ACC112 (cell line): ENCODE measurements at regions not wholly inside any gene's neighbourhood (a gene's known extent, or its start where the extent isn't known, plus 50 kb on each side); places are given as distances from the start of the nearest gene placed in this dataset.

Experiments used
- H2AFZ ChIP-seq: fragments of 200-600 bp; sonication (generic); one replicate; pipeline ENCODE4 v1.6.0; 2017; ENCODE audit warnings: antibody characterized with exemption, low read length; ENCODE audit not compliant: unreplicated experiment
- H3K27ac ChIP-seq: fragments of 200-600 bp; sonication (generic); 2 replicates; pipeline ENCODE4 v1.5.1; 2014; ENCODE audit warnings: low read depth, mild to moderate bottlenecking, antibody characterized with exemption, low read length, moderate library complexity
- H3K27me3 ChIP-seq: fragments of 200-600 bp; sonication (generic); 2 replicates; pipeline ENCODE4 v1.6.1; 2014; ENCODE audit warnings: mild to moderate bottlenecking, antibody characterized with exemption, low read length, moderate library complexity, mixed read lengths; ENCODE audit not compliant: insufficient read depth
- H3K36me3 ChIP-seq: fragments of 200-600 bp; sonication (generic); 2 replicates; pipeline ENCODE4 v1.6.1; 2016; ENCODE audit warnings: mild to moderate bottlenecking, antibody characterized with exemption, low read length, moderate library complexity, mixed read lengths; ENCODE audit not compliant: insufficient read depth
- H3K4me1 ChIP-seq: fragments of 200-600 bp; sonication (generic); one replicate; pipeline ENCODE4 v1.6.1; 2016; ENCODE audit warnings: low read length, mixed read lengths; ENCODE audit not compliant: insufficient read depth, unreplicated experiment, control insufficient read depth
- H3K4me3 ChIP-seq: fragments of 200-600 bp; sonication (generic); 2 replicates; pipeline ENCODE4 v1.5.1; 2014; ENCODE audit warnings: mild to moderate bottlenecking, low read depth, low read length
- H3K79me2 ChIP-seq: fragments of 200-600 bp; sonication (generic); one replicate; pipeline ENCODE4 v1.6.0; 2016; ENCODE audit warnings: low read length; ENCODE audit not compliant: control insufficient read depth, unreplicated experiment, insufficient read depth

GRCh38 chr14:100638211-100638855, 51.1 kb upstream of the BEGAIN start:
- Histone ChIP-seq H3K27ac (no peak overlapping the region), H2AFZ (no peak overlapping the region), H3K4me1 (no peaks in the 10 kb centered on the region), H3K79me2 (no peaks in the 10 kb centered on the region), H3K4me3 (no peak overlapping the region), H3K27me3 (peaks cover 21% of the 10 kb centered on the region), H3K36me3 (no peaks in the 10 kb centered on the region)

- Histone ChIP-seq H2AFZ (no peak overlapping the region), H3K4me3 (no peak overlapping the region), H3K27me3 (peaks cover 12% of the 10 kb centered on the region; the same call in 1 of the 2 replicates), H3K27ac (no peak overlapping the region), H3K79me2 (no peaks in the 10 kb centered on the region), H3K36me3 (no peaks in the 10 kb centered on the region), H3K4me1 (no peaks in the 10 kb centered on the region)
These were observed 52.1 kb upstream of the BEGAIN start for GRCh38 chr14:100639280-100639679.

- no peak overlapping the region for H3K4me3 ChIP-seq
- H3K27ac ChIP-seq: no peak overlapping the region
- H3K79me2 ChIP-seq: no peaks in the 10 kb centered on the region
- no peaks in the 10 kb centered on the region for H3K36me3 ChIP-seq
- H3K4me1 ChIP-seq: no peaks in the 10 kb centered on the region
- H3K27me3 ChIP-seq: no peaks in the 10 kb centered on the region
- no peak overlapping the region for H2AFZ ChIP-seq
These were observed 53.5 kb upstream of the BEGAIN start for GRCh38 chr14:100640471-100641273.

GRCh38 chr14:100641274-100641860, 54.1 kb upstream of the BEGAIN start:
- no peaks in the 10 kb centered on the region for H3K4me1 ChIP-seq
- H3K36me3 ChIP-seq: no peaks in the 10 kb centered on the region
- no peaks in the 10 kb centered on the region for H3K27me3 ChIP-seq
- no peaks in the 10 kb centered on the region for H3K79me2 ChIP-seq
- no peak overlapping the region for H3K4me3 ChIP-seq
- H2AFZ ChIP-seq: no peak overlapping the region
- H3K27ac ChIP-seq: no peak overlapping the region

- Histone ChIP-seq H3K4me1 (no peaks in the 10 kb centered on the region), H3K27ac (no peak overlapping the region)
These were observed 56.2 kb upstream of the BEGAIN start for GRCh38 chr14:100643426-100643825.

GRCh38 chr14:100644383-100644782, 57.2 kb upstream of the BEGAIN start:
- Histone ChIP-seq H2AFZ (no peak overlapping the region), H3K36me3 (no peaks in the 10 kb centered on the region), H3K79me2 (no peaks in the 10 kb centered on the region), H3K27me3 (peaks cover 5% of the 10 kb centered on the region; the same call in 1 of the 2 replicates), H3K4me3 (no peak overlapping the region), H3K27ac (no peak overlapping the region), H3K4me1 (peaks cover 7% of the 10 kb centered on the region)

More at GRCh38 chr14:100643426-100643825, 56.2 kb upstream of the BEGAIN start:
- H3K79me2 ChIP-seq: no peaks in the 10 kb centered on the region
- no peak overlapping the region for H2AFZ ChIP-seq
- no peak overlapping the region for H3K4me3 ChIP-seq
- H3K27me3 ChIP-seq: peaks cover 5% of the 10 kb centered on the region; the same call in 1 of the 2 replicates
- H3K36me3 ChIP-seq: no peaks in the 10 kb centered on the region

GRCh38 chr14:100644784-100645183, 57.6 kb upstream of the BEGAIN start:
- H2AFZ ChIP-seq: no peak overlapping the region
- no peak overlapping the region for H3K4me3 ChIP-seq
- no peaks in the 10 kb centered on the region for H3K36me3 ChIP-seq

GRCh38 chr14:100645196-100645981, 58.2 kb upstream of the BEGAIN start:
- Histone ChIP-seq H3K27ac (no peak overlapping the region), H2AFZ (no peak overlapping the region), H3K27me3 (peaks cover 5% of the 10 kb centered on the region; the same call in 1 of the 2 replicates), H3K79me2 (no peaks in the 10 kb centered on the region), H3K36me3 (no peaks in the 10 kb centered on the region), H3K4me1 (peaks cover 7% of the 10 kb centered on the region), H3K4me3 (no peak overlapping the region)

More at GRCh38 chr14:100644784-100645183, 57.6 kb upstream of the BEGAIN start:
- H3K79me2 ChIP-seq: no peaks in the 10 kb centered on the region
- peaks cover 7% of the 10 kb centered on the region for H3K4me1 ChIP-seq
- H3K27me3 ChIP-seq: peaks cover 5% of the 10 kb centered on the region; the same call in 1 of the 2 replicates
- H3K27ac ChIP-seq: no peak overlapping the region

GRCh38 chr14:100645982-100646314, 58.7 kb upstream of the BEGAIN start:
- Histone ChIP-seq H3K27ac (no peak overlapping the region), H3K27me3 (peaks cover 5% of the 10 kb centered on the region; the same call in 1 of the 2 replicates), H3K36me3 (no peaks in the 10 kb centered on the region), H2AFZ (no peak overlapping the region), H3K79me2 (no peaks in the 10 kb centered on the region), H3K4me1 (peaks cover 7% of the 10 kb centered on the region), H3K4me3 (no peak overlapping the region)

GRCh38 chr14:100648474-100649172, 61.4 kb upstream of the BEGAIN start:
- Histone ChIP-seq H3K4me3 (no peak overlapping the region), H3K27me3 (peaks cover 5% of the 10 kb centered on the region; the same call in 1 of the 2 replicates), H3K36me3 (no peaks in the 10 kb centered on the region), H3K27ac (no peak overlapping the region), H3K79me2 (no peaks in the 10 kb centered on the region), H2AFZ (no peak overlapping the region), H3K4me1 (peaks cover 7% of the 10 kb centered on the region)
